ENCODE measurements at regions not wholly inside any gene's neighbourhood (a gene's known extent, or its start where the extent isn't known, plus 50 kb on each side); places are given as distances from the start of the nearest gene placed in this dataset.
"Not testable (repeated sequence)": the region's sequence is repeated elsewhere in the genome, so short reads cannot be mapped to it uniquely, and the experiment has no call there.

- no peak for TF ChIP-seq ZNF10 (tag by site-specific recombination; IDR thresholded peaks at IDR 0.05)
- no peak overlapping the region for H3K27ac ChIP-seq (ENCODE audit: extremely low read depth, low read depth, low read length)
- no peaks in the 10 kb centered on the region for H3K36me3 ChIP-seq (ENCODE audit: control insufficient read depth in 2 of 2, insufficient read depth in 1 of 2, low read length in 2 of 2)
- H3K4me3 ChIP-seq (ENCODE audit: low read depth, low read length): no peak overlapping the region
- H3K4me1 ChIP-seq (ENCODE audit: control insufficient read depth, insufficient read depth, low read length): no peaks in the 10 kb centered on the region
- CTCF ChIA-PET: no interaction called here
- POLR2A ChIA-PET: no interaction called here
- H3K9me3 ChIP-seq (ENCODE audit: control insufficient read depth, insufficient read depth, low read depth, low read length): no peaks in the 10 kb centered on the region
Observed at GRCh38 chr14:46417066-46417465, 234.5 kb downstream of the RPL10L start.

GRCh38 chr14:46404865-46405811, 246.4 kb downstream of the RPL10L start:
- TF ChIP-seq ZNF768 (tag by site-specific recombination; IDR thresholded peaks at IDR 0.05): no peak
- TF ChIP-seq ZNF16 (tag by site-specific recombination; IDR thresholded peaks at IDR 0.05; ENCODE audit: low read depth): no peak
- no peak for TF ChIP-seq ZNF449 (tag by site-specific recombination; IDR thresholded peaks at IDR 0.05)
- no peak for TF ChIP-seq ZNF140 (tag by site-specific recombination; IDR thresholded peaks at IDR 0.05)
- TF ChIP-seq ZNF558 (tag by site-specific recombination; IDR thresholded peaks at IDR 0.05): no peak
- no peak for TF ChIP-seq ZNF837 (tag by site-specific recombination; IDR thresholded peaks at IDR 0.05)
- TF ChIP-seq CTCF (tag by site-specific recombination; IDR thresholded peaks at IDR 0.05): no peak
- no peak for TF ChIP-seq ZNF391 (tag by site-specific recombination; IDR thresholded peaks at IDR 0.05; ENCODE audit: borderline replicate concordance, low read depth)
- Histone ChIP-seq H3K9me3 (ENCODE audit: control insufficient read depth, insufficient read depth, low read depth, low read length) (no peaks in the 10 kb centered on the region), H3K4me1 (ENCODE audit: control insufficient read depth, insufficient read depth, low read length) (no peaks in the 10 kb centered on the region), H3K27ac (ENCODE audit: extremely low read depth, low read depth, low read length) (no peak overlapping the region), H3K4me3 (ENCODE audit: low read depth, low read length) (no peak overlapping the region), H3K36me3 (ENCODE audit: control insufficient read depth in 2 of 2, insufficient read depth in 1 of 2, low read length in 2 of 2) (no peaks in the 10 kb centered on the region)
- CTCF ChIA-PET: no interaction called here
- POLR2A ChIA-PET: no interaction called here

GRCh38 chr14:46402001-46402690, 249.4 kb downstream of the RPL10L start:
- CTCF ChIA-PET: interaction anchor here (0.7 kb wide), 1 partner anchor 563 kb away, joined by 3 read pairs; no protein-coding TSS in a partner anchor
- H3K4me3 ChIP-seq (ENCODE audit: low read depth, low read length); H3K27ac ChIP-seq (ENCODE audit: extremely low read depth, low read depth, low read length); H3K36me3 ChIP-seq (ENCODE audit: control insufficient read depth in 2 of 2, insufficient read depth in 1 of 2, low read length in 2 of 2); H3K9me3 ChIP-seq (ENCODE audit: control insufficient read depth, insufficient read depth, low read depth, low read length); H3K4me1 ChIP-seq (ENCODE audit: control insufficient read depth, insufficient read depth, low read length); POLR2A ChIA-PET: not testable (repeated sequence)

GRCh38 chr14:46401066-46401465, 250.5 kb downstream of the RPL10L start:
- Histone ChIP-seq H3K4me1 (ENCODE audit: control insufficient read depth, insufficient read depth, low read length) (no peaks in the 10 kb centered on the region), H3K36me3 (ENCODE audit: control insufficient read depth in 2 of 2, insufficient read depth in 1 of 2, low read length in 2 of 2) (no peaks in the 10 kb centered on the region), H3K9me3 (ENCODE audit: control insufficient read depth, insufficient read depth, low read depth, low read length) (no peaks in the 10 kb centered on the region), H3K4me3 (ENCODE audit: low read depth, low read length) (no peak overlapping the region), H3K27ac (ENCODE audit: extremely low read depth, low read depth, low read length) (no peak overlapping the region)
- ChIA-PET CTCF (no interaction called here), POLR2A (no interaction called here)
- TF ChIP-seq ZNF248 (tag by site-specific recombination; IDR thresholded peaks at IDR 0.05) (no peak), ZNF596 (tag by site-specific recombination; IDR thresholded peaks at IDR 0.05) (no peak), ZBTB17 (tag by site-specific recombination; IDR thresholded peaks at IDR 0.05) (no peak), ZBTB48 (tag by site-specific recombination; IDR thresholded peaks at IDR 0.05) (no peak), ZBTB6 (tag by site-specific recombination; IDR thresholded peaks at IDR 0.05) (no peak)
